Fibroblast of lung (primary cell): ENCODE measurements at regions not wholly inside any gene's neighbourhood (a gene's known extent, or its start where the extent isn't known, plus 50 kb on each side); places are given as distances from the start of the nearest gene placed in this dataset.

Experiments
- CTCF ChIP-seq, 2 donors: IDR thresholded peaks in 1 of 2; conservative IDR thresholded peaks in 1 of 2; 1 replicate in 1 of 2; 2 replicates in 1 of 2; pipeline ENCODE4 v1.5.1; 2011 to 2012; ENCODE audit warnings: low read length in 2 of 2, control low read depth in 1 of 2, inconsistent platforms in 1 of 2, low read depth in 1 of 2, mild to moderate bottlenecking in 1 of 2
- EZH2 ChIP-seq: IDR thresholded peaks from 2 replicates; pipeline ENCODE4 v1.5.1; 2012; ENCODE audit warnings: low read length, control low read depth, mild to moderate bottlenecking; ENCODE audit errors: missing control alignments

GRCh38 chr4:156265407-156265806, 311.7 kb upstream of the CTSO start:
- TF ChIP-seq CTCF (conservative IDR thresholded peaks at IDR 0.05 in 1 of 2, IDR thresholded peaks at IDR 0.05 in 1 of 2; ENCODE audit: low read depth in 1 of 2, low read length in 2 of 2), result no peak
- TF ChIP-seq EZH2, result no peak
